Bone marrow (tissue), 2 donors: ENCODE measurements at regions not wholly inside any gene's neighbourhood (a gene's known extent, or its start where the extent isn't known, plus 50 kb on each side); places are given as distances from the start of the nearest gene placed in this dataset.
"Not testable (repeated sequence)": the region's sequence is repeated elsewhere in the genome, so short reads cannot be mapped to it uniquely, and the experiment has no call there.

Source experiments
- DNase-seq, 2 donors: peaks; one replicate each; lab custom pipeline; 2025; lab: John Stamatoyannopoulos, UW

- DNase-seq, result no peak
Measured at GRCh38 chr5:96133341-96134079, 171.9 kb upstream of the ELL2 start.

- no peak for DNase-seq
Measured at GRCh38 chr5:96129276-96129675, 167.6 kb upstream of the ELL2 start.

GRCh38 chr5:96128204-96128864 lies 166.7 kb upstream of the ELL2 start:
- no peak for DNase-seq

- no peak for DNase-seq
Measured at GRCh38 chr5:96127538-96127937, 165.9 kb upstream of the ELL2 start.

- no peak for DNase-seq
Measured at GRCh38 chr5:96125231-96125891, 163.7 kb upstream of the ELL2 start.

- no peak for DNase-seq
Measured at GRCh38 chr5:96124589-96124988, 162.9 kb upstream of the ELL2 start.

GRCh38 chr5:96123418-96123817 lies 161.8 kb upstream of the ELL2 start:
- no peak for DNase-seq

- no peak for DNase-seq
Measured at GRCh38 chr5:96121364-96121763, 159.7 kb upstream of the ELL2 start.

GRCh38 chr5:96120120-96120519 lies 158.5 kb upstream of the ELL2 start:
- no peak for DNase-seq

- DNase-seq, result no peak
Measured at GRCh38 chr5:96117771-96118651, 156.4 kb upstream of the ELL2 start.

GRCh38 chr5:96115147-96115807 lies 153.6 kb upstream of the ELL2 start:
- DNase-seq, result no peak

GRCh38 chr5:96114736-96115135 lies 153.1 kb upstream of the ELL2 start:
- no peak for DNase-seq

- no peak for DNase-seq
Measured at GRCh38 chr5:96113170-96113939, 151.7 kb upstream of the ELL2 start.

GRCh38 chr5:96112703-96113102 lies 151.1 kb upstream of the ELL2 start:
- no peak for DNase-seq

- no peak for DNase-seq
Measured at GRCh38 chr5:96112123-96112670, 150.5 kb upstream of the ELL2 start.

GRCh38 chr5:96111080-96111756 lies 149.6 kb upstream of the ELL2 start:
- no peak for DNase-seq

GRCh38 chr5:96110300-96110699 lies 148.6 kb upstream of the ELL2 start:
- no peak for DNase-seq

- DNase-seq, result not testable (repeated sequence)
Measured at GRCh38 chr5:96108629-96109028, 147.0 kb upstream of the ELL2 start.

GRCh38 chr5:96103829-96104228 lies 142.2 kb upstream of the ELL2 start:
- DNase-seq, result not testable (repeated sequence)
